Spleen (tissue), 11 donors: ENCODE measurements at regions not wholly inside any gene's neighbourhood (a gene's known extent, or its start where the extent isn't known, plus 50 kb on each side); places are given as distances from the start of the nearest gene placed in this dataset.

ENCODE experiments used
- DNase-seq: peaks from one replicate; pipeline ENCODE4 v3.0.0-alpha.2; 2020
- H3K27ac ChIP-seq, 8 donors: fragments of 200-600 bp; sonication (generic) in 7 of 8; 1 replicate in 4 of 8; 2 replicates in 4 of 8; pipeline versions ENCODE4 v1.5.0 to v1.8.0; 2016 to 2021; ENCODE audit warnings: inconsistent platforms in 4 of 8, mild to moderate bottlenecking in 4 of 8, moderate library complexity in 1 of 8
- H3K27me3 ChIP-seq, 7 donors: fragments of 200-600 bp; sonication (generic) in 6 of 7; replicated peaks in 1 of 7; 1 replicate in 4 of 7; 2 replicates in 3 of 7; pipeline versions ENCODE4 v1.5.0 to v1.8.0; 2016 to 2021; ENCODE audit warnings: inconsistent platforms in 3 of 7, mild to moderate bottlenecking in 1 of 7
- H3K36me3 ChIP-seq, 6 donors: fragments of 200-600 bp; sonication (generic) in 5 of 6; 1 replicate in 4 of 6; 2 replicates in 2 of 6; pipeline versions ENCODE4 v1.5.0 to v1.8.0; 2016 to 2021; ENCODE audit warnings: inconsistent platforms in 2 of 6
- H3K4me1 ChIP-seq, 6 donors: fragments of 200-600 bp; sonication (generic) in 5 of 6; 1 replicate in 3 of 6; 2 replicates in 3 of 6; pipeline versions ENCODE4 v1.5.0 to v1.8.0; 2016 to 2021; ENCODE audit warnings: inconsistent platforms in 3 of 6
- H3K4me3 ChIP-seq, 8 donors: fragments of 200-600 bp; sonication (generic) in 7 of 8; 1 replicate in 4 of 8; 2 replicates in 4 of 8; pipeline versions ENCODE4 v1.5.0 to v1.8.0; 2016 to 2021; ENCODE audit warnings: inconsistent platforms in 4 of 8, mild to moderate bottlenecking in 4 of 8, moderate library complexity in 2 of 8
- H3K9me3 ChIP-seq, 8 donors: fragments of 200-600 bp; sonication (generic) in 7 of 8; 1 replicate in 4 of 8; 2 replicates in 4 of 8; pipeline versions ENCODE4 v1.5.0 to v1.8.0; 2016 to 2021; ENCODE audit warnings: inconsistent platforms in 4 of 8
- POLR2A ChIP-seq, 3 donors: fragments of 450-650 bp; IDR thresholded peaks; one replicate each; pipeline ENCODE4 v1.5.1; 2017; ENCODE audit warnings: antibody characterized with exemption in 3 of 3, mild to moderate bottlenecking in 1 of 3
- POLR2AphosphoS5 ChIP-seq, 3 donors: sonication (generic); formaldehyde crosslinking; IDR thresholded peaks; one replicate each; pipeline ENCODE4 v1.5.1; 2017; ENCODE audit warnings: antibody characterized with exemption in 3 of 3
- WGBS, 5 donors: extraction: QIAGEN DNeasy Blood & Tissue Kit in 3 of 5; methylation state at CpG; one replicate each; pipeline versions ENCODE4 v1.1.5 to v1.1.7; 2013 to 2018; 5-methylcytosine and 5-hydroxymethylcytosine counted together
- intact Hi-C: fragments of 100-400 bp; cut with DNase I; formaldehyde crosslinking; loops from one replicate; pipeline ENCODE4 v1.15.0; 2023; ENCODE audit warnings: low total_unique reads
- TF ChIP-seq, protein P1 (sequence below), 11 experiments: fragments of 200-600 bp in 7 of 11; fragments of 450-650 bp in 4 of 11; sonication (generic) in 4 of 11; IDR thresholded peaks in 8 of 11; conservative IDR thresholded peaks in 3 of 11; 1 replicate in 7 of 11; 2 replicates in 4 of 11; pipeline versions ENCODE4 v1.4.0 to v1.8.0; 2016 to 2021; ENCODE audit warnings: antibody characterized with exemption in 11 of 11, inconsistent platforms in 4 of 11, mild to moderate bottlenecking in 1 of 11
- donor health status: healthy with polysubstance abuse.
- donor health status: DM: no; HTN: no; CAD: no; lungs with moderate emphysema.
- donor health status: DM: no; HTN: no; CAD: no.
- donor health status: Bipolar disorder and iron deficiency.
- donor health status: healthy.
- donor health status: DM: no; HTN: no; CAD: no.
- donor health status: DM: yes; HTN: yes; CAD: no.

DNA sequence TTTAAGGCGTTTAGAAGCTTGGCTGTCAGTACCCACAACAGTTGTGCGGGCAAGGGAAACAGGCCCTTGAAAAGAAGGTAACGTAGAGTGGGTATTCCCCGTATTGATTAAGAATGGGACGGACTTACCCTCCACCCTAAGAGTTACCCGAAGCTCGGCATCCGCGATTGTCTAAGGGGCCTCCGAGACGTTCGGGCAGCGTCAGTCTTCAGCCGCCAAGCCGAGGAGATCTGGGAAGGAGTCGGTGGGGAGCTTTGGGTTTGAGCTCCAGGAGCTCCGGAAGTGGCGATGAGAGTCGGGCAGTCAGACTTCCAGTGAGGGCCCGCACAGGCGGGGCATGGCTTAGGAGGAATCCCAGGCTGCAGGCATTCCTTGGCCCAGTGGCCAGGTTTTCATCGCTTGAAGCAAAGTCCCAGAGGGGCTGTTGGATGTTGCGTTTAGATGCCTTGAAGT is 748.2 kb upstream of the ADGRB3 start:
- H3K9me3 ChIP-seq = peaks cover 0 to 51% (median 14%) of the 10 kb centered on the region in 8 donors
- H3K36me3 ChIP-seq = no peaks in the 10 kb centered on the region
- no peak overlapping the region for H3K4me3 ChIP-seq
- no peak overlapping the region for H3K27ac ChIP-seq
- no peak for DNase-seq
- intact Hi-C loops = no loop called here
- TF ChIP-seq POLR2A (IDR thresholded peaks at IDR 0.05) (no peak), POLR2AphosphoS5 (IDR thresholded peaks at IDR 0.05) (no peak)
- TF ChIP-seq, protein P1, sequence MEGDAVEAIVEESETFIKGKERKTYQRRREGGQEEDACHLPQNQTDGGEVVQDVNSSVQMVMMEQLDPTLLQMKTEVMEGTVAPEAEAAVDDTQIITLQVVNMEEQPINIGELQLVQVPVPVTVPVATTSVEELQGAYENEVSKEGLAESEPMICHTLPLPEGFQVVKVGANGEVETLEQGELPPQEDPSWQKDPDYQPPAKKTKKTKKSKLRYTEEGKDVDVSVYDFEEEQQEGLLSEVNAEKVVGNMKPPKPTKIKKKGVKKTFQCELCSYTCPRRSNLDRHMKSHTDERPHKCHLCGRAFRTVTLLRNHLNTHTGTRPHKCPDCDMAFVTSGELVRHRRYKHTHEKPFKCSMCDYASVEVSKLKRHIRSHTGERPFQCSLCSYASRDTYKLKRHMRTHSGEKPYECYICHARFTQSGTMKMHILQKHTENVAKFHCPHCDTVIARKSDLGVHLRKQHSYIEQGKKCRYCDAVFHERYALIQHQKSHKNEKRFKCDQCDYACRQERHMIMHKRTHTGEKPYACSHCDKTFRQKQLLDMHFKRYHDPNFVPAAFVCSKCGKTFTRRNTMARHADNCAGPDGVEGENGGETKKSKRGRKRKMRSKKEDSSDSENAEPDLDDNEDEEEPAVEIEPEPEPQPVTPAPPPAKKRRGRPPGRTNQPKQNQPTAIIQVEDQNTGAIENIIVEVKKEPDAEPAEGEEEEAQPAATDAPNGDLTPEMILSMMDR (IDR thresholded peaks at IDR 0.05 in 8 of 11, conservative IDR thresholded peaks at IDR 0.05 in 3 of 11) = no peak
- no peaks in the 10 kb centered on the region for H3K27me3 ChIP-seq
- H3K4me1 ChIP-seq = no peaks in the 10 kb centered on the region
- WGBS, 5 donors = 93 to 97% (median 93%) methylated on average over 23 of the region's 23 CpGs

DNA sequence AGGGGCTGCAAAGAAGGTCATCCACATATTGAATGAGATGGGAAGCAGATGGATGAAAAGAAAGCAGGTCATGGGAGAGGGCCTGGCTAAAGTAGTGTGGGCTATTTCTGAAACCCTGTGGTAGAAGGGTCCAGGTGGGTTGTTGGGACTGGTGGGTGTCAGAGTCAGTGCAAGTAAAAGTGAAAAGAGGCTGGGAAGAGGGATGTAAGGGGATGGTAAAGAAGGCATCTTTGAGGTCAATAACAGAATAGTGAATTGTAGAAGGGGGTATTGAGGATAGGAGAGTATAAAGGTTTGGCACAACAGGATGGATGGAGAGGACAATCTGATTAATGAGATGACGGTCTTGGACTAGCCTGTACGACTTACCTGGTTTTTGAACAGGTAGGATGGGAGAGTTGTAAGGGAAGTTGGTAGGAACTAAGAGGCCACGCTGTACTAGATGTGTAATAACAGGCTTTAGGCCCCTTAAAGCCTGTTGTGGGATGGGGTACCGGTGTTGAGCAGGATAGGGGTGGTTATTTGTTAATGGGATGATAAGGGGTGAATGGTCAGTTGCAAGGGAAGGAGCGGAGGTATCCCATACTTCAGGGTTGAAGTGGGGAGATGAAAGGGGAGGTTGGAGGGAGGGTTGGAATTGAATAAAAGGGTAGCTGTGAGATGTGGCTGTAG is 748.9 kb upstream of the ADGRB3 start:
- intact Hi-C loops = no loop called here
- 68 to 92% (median 85%) methylated on average over 5 of the region's 5 CpGs for WGBS, 5 donors
- Histone ChIP-seq H3K4me3 (no peak overlapping the region), H3K4me1 (no peaks in the 10 kb centered on the region), H3K27me3 (no peaks in the 10 kb centered on the region), H3K27ac (no peak overlapping the region), H3K9me3 (peaks cover 0 to 55% (median 14%) of the 10 kb centered on the region in 8 donors), H3K36me3 (no peaks in the 10 kb centered on the region)
- TF ChIP-seq, protein P1 (IDR thresholded peaks at IDR 0.05 in 8 of 11, conservative IDR thresholded peaks at IDR 0.05 in 3 of 11) = no peak
- no peak for TF ChIP-seq POLR2AphosphoS5 (IDR thresholded peaks at IDR 0.05)
- no peak for TF ChIP-seq POLR2A (IDR thresholded peaks at IDR 0.05)
- no peak for DNase-seq

- DNase-seq = no peak
- TF ChIP-seq, protein P1 (IDR thresholded peaks at IDR 0.05 in 8 of 11, conservative IDR thresholded peaks at IDR 0.05 in 3 of 11) = no peak
- TF ChIP-seq POLR2AphosphoS5 (IDR thresholded peaks at IDR 0.05) (no peak), POLR2A (IDR thresholded peaks at IDR 0.05) (no peak)
- Histone ChIP-seq H3K4me3 (no peak overlapping the region), H3K36me3 (no peaks in the 10 kb centered on the region), H3K27ac (no peak overlapping the region), H3K4me1 (no peaks in the 10 kb centered on the region), H3K9me3 (peaks cover 0 to 56% (median 14%) of the 10 kb centered on the region in 8 donors), H3K27me3 (no peaks in the 10 kb centered on the region)
- intact Hi-C loops = no loop called here
- 86 to 96% (median 91%) methylated on average over 14 of the region's 14 CpGs for WGBS, 5 donors
These were observed 749.7 kb upstream of the ADGRB3 start for GRCh38 chr6:67885081-67886033.

GRCh38 chr6:67884442-67884841 is 750.6 kb upstream of the ADGRB3 start:
- no peak for TF ChIP-seq POLR2A (IDR thresholded peaks at IDR 0.05)
- peaks cover 0 to 58% (median 15%) of the 10 kb centered on the region in 8 donors for H3K9me3 ChIP-seq
- DNase-seq = no peak
- WGBS, 5 donors = 79 to 92% (median 86%) methylated on average over 8 of the region's 8 CpGs
- intact Hi-C loops = no loop called here
- H3K4me3 ChIP-seq = no peak overlapping the region
- H3K27me3 ChIP-seq = no peaks in the 10 kb centered on the region
- no peaks in the 10 kb centered on the region for H3K36me3 ChIP-seq
- H3K27ac ChIP-seq = no peak overlapping the region
- no peaks in the 10 kb centered on the region for H3K4me1 ChIP-seq
